Activated naive CD8-positive, alpha-beta T cell treated with anti-CD3 and anti-CD28 coated beads, Interleukin-2, amount 10 ng/mL, durations not matched to agents 7 days and 5 days (primary cell): ENCODE measurements at regions not wholly inside any gene's neighbourhood (a gene's known extent, or its start where the extent isn't known, plus 50 kb on each side); places are given as distances from the start of the nearest gene placed in this dataset.

Source experiments
- ATAC-seq: fragments of 150-1000 bp; cut with Tn5 transposase; one replicate; pipeline ENCODE4 v1.10.0; 2021; ENCODE audit warnings: low read depth, moderate library complexity
- POLR2A ChIA-PET: fragments of 350-600 bp; sonication (Branson Sonifier 250); formaldehyde crosslinking; loops from one replicate; lab custom pipeline; 2021; ENCODE audit warnings: antibody characterized with exemption; lab: Charles Lee
- DNase-seq: peaks from one replicate; pipeline ENCODE4 v3.0.0; 2021
- H3K27ac Mint-ChIP-seq: one replicate; pipeline ENCODE4 v1.8.0; 2022; ENCODE audit warnings: mild to moderate bottlenecking, mixed read lengths
- H3K27me3 Mint-ChIP-seq: one replicate; pipeline ENCODE4 v1.8.0; 2022; ENCODE audit warnings: mild to moderate bottlenecking, moderate library complexity, mixed read lengths
- H3K36me3 Mint-ChIP-seq: one replicate; pipeline ENCODE4 v1.8.0; 2021; ENCODE audit warnings: mild to moderate bottlenecking, mixed read lengths
- H3K4me1 Mint-ChIP-seq: one replicate; pipeline ENCODE4 v1.8.0; 2021; ENCODE audit warnings: mixed read lengths
- H3K4me3 Mint-ChIP-seq: one replicate; pipeline ENCODE4 v1.8.0; 2022; ENCODE audit warnings: mild to moderate bottlenecking, moderate library complexity, mixed read lengths
- H3K9me3 Mint-ChIP-seq: one replicate; pipeline ENCODE4 v1.8.0; 2021; ENCODE audit warnings: mixed read lengths

DNA sequence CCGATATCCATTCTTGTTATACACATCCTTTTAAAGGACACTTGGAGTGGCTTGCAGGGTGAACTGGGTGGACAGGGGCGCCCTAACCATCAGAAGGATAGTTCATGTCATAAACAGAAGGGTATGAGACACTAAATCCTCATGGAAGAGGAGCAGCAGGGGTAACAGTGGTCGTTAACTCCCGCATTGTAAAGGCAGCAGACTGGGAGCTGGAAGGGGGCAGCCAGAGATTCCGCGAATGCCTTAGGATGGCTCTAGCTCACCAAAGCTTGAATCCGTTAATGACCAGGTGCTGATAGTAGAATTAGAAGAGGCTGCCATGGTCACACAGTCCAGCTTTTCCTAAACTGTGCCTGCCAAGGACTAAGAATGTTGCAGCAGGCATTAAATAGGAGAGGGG, 85.2 kb upstream of the ANKRD34C start:
- no peak overlapping the region for H3K4me3 Mint-ChIP-seq
- H3K36me3 Mint-ChIP-seq, result no peaks in the 10 kb centered on the region
- H3K27ac Mint-ChIP-seq, result no peak overlapping the region
- H3K27me3 Mint-ChIP-seq, result peaks cover 18% of the 10 kb centered on the region
- DNase-seq (no peak), ATAC-seq (no peak)
- H3K4me1 Mint-ChIP-seq, result no peaks in the 10 kb centered on the region
- no peaks in the 10 kb centered on the region for H3K9me3 Mint-ChIP-seq
- POLR2A ChIA-PET, result no interaction called here

DNA sequence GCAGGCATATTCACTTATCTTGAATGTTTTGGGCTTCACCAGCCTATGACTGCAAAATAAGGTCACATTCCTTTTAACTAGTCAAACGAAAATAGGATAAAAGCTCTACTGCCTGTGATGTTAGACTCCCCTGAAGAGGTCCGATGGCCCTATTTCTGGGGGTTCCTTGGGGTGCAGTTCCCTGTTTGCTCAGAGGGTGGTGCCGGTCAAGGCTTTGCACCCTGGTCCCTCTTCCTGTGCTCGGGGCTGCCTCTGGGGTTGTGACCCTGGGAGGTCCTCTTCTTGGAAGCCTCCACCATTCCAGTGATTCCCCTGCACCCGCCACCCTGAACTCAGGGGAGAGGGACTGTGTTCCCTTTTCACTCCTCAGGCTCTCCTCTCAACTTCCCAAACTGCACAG, 86.7 kb upstream of the ANKRD34C start:
- Mint-ChIP-seq H3K4me3 (no peak overlapping the region), H3K27ac (no peak overlapping the region), H3K4me1 (no peaks in the 10 kb centered on the region), H3K27me3 (peaks cover 14% of the 10 kb centered on the region), H3K9me3 (no peaks in the 10 kb centered on the region), H3K36me3 (no peaks in the 10 kb centered on the region)
- ATAC-seq (no peak), DNase-seq (no peak)
- POLR2A ChIA-PET, result no interaction called here

DNA sequence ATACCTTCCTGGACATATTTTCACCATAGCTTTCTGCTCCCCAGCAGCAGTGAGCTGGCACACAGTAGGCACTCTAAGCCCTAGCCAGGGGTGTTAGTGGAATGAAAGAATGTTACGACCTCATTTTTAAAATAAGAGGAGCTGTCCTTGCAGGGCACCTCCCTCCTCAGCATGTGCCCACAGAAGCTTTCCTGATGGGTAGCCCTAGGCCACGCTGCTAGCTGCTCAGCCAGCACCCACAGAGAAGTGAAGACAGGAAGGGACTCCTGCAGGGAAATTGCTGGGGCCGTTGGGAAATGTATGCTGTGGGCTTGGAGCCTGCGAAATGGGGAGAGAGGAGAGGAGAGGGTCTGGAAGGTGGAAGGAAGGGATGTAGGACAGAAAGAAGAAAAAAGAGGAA, 87.3 kb upstream of the ANKRD34C start:
- POLR2A ChIA-PET, result no interaction called here
- Mint-ChIP-seq H3K27ac (no peak overlapping the region), H3K4me3 (no peak overlapping the region), H3K36me3 (no peaks in the 10 kb centered on the region), H3K4me1 (no peaks in the 10 kb centered on the region), H3K27me3 (peaks cover 11% of the 10 kb centered on the region), H3K9me3 (no peaks in the 10 kb centered on the region)
- DNase-seq (no peak), ATAC-seq (no peak)

DNA sequence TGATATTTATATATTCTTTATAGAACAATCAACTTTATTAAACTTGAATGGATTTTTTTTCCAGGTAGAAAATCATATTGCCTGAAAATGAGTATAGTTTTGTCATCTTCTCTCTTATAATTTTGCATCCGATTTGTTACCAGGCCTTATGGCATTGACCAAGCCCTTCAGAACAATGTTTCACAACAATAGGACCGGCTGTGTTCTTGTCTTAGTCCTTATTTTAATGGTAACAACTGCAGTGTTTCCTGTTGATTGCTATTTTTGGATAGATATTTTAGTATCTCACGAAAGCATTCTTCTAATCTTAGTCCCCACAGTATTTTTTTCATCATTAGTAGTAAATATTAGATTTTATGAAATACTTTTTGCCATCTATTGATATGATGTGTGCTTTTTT, 88.1 kb upstream of the ANKRD34C start:
- no peak for ATAC-seq
- Mint-ChIP-seq H3K36me3 (no peaks in the 10 kb centered on the region), H3K4me3 (no peak overlapping the region), H3K4me1 (no peaks in the 10 kb centered on the region), H3K9me3 (no peaks in the 10 kb centered on the region), H3K27ac (no peak overlapping the region), H3K27me3 (peaks cover 11% of the 10 kb centered on the region)
- no peak for DNase-seq
- POLR2A ChIA-PET, result no interaction called here

DNA sequence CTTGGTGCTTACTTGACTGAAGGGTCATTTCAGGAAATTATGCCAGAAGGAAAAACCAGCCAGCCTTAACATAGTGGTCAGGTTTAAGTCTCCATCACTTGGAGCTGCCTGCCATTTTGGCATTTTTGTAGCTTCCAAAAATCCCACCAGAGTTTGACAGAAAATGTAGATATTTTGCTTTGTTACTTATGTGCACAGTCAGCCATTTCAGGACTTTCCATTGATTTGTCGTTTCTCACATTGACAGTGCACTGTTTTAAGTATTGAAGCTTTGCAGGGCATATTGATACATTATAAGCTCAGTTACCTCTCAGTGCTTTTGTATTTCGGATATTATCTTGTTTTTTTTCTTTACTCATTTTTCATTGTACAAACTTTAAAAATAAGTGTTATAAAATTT, 89.0 kb upstream of the ANKRD34C start:
- H3K36me3 Mint-ChIP-seq, result no peaks in the 10 kb centered on the region
- peaks cover 11% of the 10 kb centered on the region for H3K27me3 Mint-ChIP-seq
- H3K9me3 Mint-ChIP-seq, result no peaks in the 10 kb centered on the region
- no peak for ATAC-seq
- POLR2A ChIA-PET, result no interaction called here
- H3K27ac Mint-ChIP-seq, result no peak overlapping the region
- no peak overlapping the region for H3K4me3 Mint-ChIP-seq
- no peaks in the 10 kb centered on the region for H3K4me1 Mint-ChIP-seq
- no peak for DNase-seq

DNA sequence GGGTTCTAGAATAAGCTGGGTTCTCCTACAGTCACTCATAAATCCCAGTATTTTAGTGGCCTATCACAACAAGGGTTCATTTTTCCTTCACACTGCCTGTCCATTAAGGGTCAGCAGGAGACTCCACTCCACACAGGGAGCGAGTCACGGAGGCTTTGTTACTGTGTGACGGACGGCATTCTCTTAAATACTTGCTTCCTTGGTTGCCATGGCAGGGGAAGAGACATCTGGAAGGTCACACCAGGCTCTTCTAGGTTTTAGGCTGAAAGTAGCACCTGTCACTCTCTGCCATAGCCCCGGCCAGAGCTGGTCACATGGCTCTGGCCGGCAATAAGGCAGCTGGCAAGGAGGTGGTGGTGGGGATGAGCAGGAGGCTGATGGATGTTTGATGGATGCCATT, 89.4 kb upstream of the ANKRD34C start:
- Mint-ChIP-seq H3K4me3 (no peak overlapping the region), H3K36me3 (no peaks in the 10 kb centered on the region), H3K27ac (no peak overlapping the region), H3K4me1 (no peaks in the 10 kb centered on the region), H3K9me3 (no peaks in the 10 kb centered on the region), H3K27me3 (peaks cover 11% of the 10 kb centered on the region)
- no peak for ATAC-seq
- POLR2A ChIA-PET, result no interaction called here
- DNase-seq, result no peak

DNA sequence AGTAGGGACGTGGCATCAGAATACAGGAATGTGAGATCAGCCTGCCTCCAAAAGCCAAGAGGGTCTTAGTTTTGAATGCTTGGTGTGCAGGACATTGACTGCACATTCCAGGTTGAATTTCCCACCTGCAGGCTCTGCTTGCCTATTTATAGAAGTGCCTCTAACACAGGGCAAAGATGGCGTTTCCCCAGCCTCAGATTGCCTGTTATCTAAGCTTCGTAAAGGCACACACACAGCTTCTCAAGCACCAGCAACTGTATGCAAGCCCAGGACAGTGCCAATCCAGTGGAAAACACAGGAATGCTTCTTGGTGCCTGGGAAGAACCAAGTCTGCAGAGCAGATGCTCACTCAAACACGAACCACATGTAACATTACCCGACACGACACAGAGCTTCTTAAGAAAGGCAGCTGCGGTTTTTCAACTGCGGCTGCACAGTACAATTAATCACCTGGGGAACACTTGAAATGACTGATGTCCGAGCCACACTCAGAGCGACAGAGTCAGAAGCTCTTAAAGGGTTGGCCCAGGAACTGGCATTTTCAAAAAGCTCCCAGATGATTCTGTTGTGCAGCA, 90.0 kb upstream of the ANKRD34C start:
- POLR2A ChIA-PET, result no interaction called here
- Mint-ChIP-seq H3K27me3 (peaks cover 11% of the 10 kb centered on the region), H3K27ac (no peak overlapping the region)

DNA sequence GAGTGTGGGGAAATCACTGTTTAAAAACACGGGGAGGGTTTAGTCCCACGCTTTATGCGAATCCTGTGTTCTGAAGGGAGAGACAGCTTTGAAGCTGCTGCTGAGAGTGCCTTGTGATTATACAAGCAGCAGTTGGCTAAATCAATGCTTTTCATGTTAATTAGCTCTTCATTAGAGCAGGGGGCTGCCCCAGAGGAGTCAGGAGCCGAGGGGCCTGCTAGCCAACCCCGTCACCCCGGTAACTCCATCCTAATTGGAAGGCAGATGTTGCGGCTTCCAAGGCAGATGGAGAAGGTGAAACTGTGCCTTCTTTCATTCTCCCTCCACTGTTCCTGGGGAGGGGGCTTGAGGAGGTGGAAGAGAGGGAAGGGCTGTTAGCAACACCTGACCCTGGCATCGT, 92.4 kb upstream of the ANKRD34C start:
- POLR2A ChIA-PET, result no interaction called here
- Mint-ChIP-seq H3K9me3 (no peaks in the 10 kb centered on the region), H3K4me1 (no peaks in the 10 kb centered on the region), H3K27me3 (peaks cover 5% of the 10 kb centered on the region), H3K36me3 (no peaks in the 10 kb centered on the region), H3K4me3 (no peak overlapping the region), H3K27ac (no peak overlapping the region)
- DNase-seq, result no peak
- no peak for ATAC-seq

More for the DNA sequence above, 90.0 kb upstream of the ANKRD34C start:
- ATAC-seq, result no peak
- DNase-seq, result no peak
- no peaks in the 10 kb centered on the region for H3K36me3 Mint-ChIP-seq
- no peaks in the 10 kb centered on the region for H3K9me3 Mint-ChIP-seq
- H3K4me1 Mint-ChIP-seq, result no peaks in the 10 kb centered on the region
- H3K4me3 Mint-ChIP-seq, result no peak overlapping the region

DNA sequence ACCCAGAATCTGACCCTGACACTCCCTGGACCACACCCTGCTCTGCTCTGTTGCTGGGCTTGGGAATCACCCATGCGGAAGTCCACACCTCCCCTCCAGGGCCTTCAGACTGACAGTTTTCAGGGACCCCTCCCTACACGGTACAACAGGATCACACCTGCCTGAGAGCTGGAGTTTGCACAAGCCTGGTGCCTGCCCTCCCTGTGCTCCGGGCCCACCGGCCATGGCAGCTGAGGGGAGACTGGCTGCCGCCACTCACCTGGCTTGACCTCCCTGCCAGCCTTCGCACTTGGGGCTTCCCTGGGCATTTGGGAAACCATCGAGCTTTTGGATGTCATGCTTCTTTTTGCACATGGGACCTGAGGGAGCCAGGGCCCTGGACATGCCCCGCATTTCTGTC, 95.9 kb upstream of the ANKRD34C start:
- Mint-ChIP-seq H3K9me3 (no peaks in the 10 kb centered on the region), H3K27me3 (peaks cover 4% of the 10 kb centered on the region), H3K27ac (no peak overlapping the region), H3K4me1 (no peaks in the 10 kb centered on the region), H3K36me3 (no peaks in the 10 kb centered on the region), H3K4me3 (no peak overlapping the region)
- POLR2A ChIA-PET, result no interaction called here
- ATAC-seq, result no peak
- DNase-seq, result no peak

DNA sequence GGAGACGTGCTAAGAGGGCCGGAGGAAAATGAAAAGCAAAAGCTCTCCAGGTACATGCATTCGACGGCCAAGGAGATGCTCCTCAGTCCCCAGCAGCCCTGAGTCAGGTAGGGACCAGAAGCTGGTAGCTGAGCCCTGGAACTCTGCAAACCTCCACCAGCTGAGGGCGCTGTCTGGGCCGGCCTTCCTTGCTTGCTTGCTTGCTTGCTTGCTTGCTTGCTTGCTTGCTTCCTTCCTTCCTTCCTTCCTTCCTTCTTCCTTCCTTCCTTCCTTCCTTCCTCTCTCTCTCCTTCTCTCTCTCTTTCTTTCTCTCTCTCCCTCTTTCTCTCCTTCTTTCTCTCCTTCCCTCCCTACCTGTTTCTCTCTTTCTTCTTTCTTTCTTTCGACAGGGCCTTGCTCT, 94.6 kb upstream of the RASGRF1 start:
- Mint-ChIP-seq H3K4me3 (no peak overlapping the region), H3K4me1 (no peaks in the 10 kb centered on the region), H3K27me3 (peaks cover 4% of the 10 kb centered on the region), H3K36me3 (no peaks in the 10 kb centered on the region), H3K27ac (no peak overlapping the region), H3K9me3 (no peaks in the 10 kb centered on the region)
- ATAC-seq, result no peak
- DNase-seq, result no peak
- POLR2A ChIA-PET, result no interaction called here

DNA sequence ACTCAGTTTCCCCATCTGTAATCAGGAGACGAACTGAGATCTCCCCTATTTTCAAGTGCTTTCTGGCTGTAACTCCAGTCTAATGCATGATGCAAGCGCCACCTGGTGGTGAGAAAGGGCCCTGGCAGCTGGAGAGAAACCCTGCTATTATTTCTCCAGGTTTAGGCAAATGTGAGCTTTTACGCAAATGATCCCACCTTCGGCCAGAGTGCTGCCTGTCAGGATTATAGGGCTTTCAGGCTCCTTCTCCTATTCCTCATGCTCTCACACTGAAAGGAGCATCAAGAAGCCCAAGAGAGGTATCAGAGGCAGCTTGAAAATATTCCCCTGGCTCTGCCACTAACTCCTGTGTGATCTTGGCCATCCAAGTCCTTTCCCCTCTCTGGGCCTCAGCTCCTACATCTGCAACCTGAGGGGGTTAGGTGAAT, 93.9 kb upstream of the RASGRF1 start:
- ATAC-seq (no peak), DNase-seq (peak; percentile 62)
- no peaks in the 10 kb centered on the region for H3K4me1 Mint-ChIP-seq
- peaks cover 4% of the 10 kb centered on the region for H3K27me3 Mint-ChIP-seq
- H3K36me3 Mint-ChIP-seq, result no peaks in the 10 kb centered on the region
- no peaks in the 10 kb centered on the region for H3K9me3 Mint-ChIP-seq
- H3K27ac Mint-ChIP-seq, result no peak overlapping the region
- H3K4me3 Mint-ChIP-seq, result no peak overlapping the region
- POLR2A ChIA-PET, result no interaction called here

DNA sequence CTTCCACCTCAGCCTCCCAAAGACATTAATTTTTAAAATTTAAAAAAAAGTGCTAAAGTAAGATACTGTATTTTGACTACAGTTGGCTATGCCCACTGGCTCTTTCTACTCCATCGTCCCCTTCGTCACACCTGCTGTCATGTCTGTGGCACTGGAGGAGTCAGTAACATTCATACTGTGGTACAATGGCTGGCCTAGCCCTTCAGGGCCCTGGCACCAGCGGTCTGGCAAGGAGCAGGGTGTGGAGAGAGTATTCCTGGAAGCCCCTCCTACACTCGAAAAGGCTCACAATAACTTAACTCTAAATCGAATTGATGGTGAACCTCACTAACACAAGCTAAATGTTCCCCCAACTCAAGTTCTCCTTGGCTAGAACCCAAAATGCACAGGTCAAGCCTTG, 89.7 kb upstream of the RASGRF1 start:
- no peaks in the 10 kb centered on the region for H3K4me1 Mint-ChIP-seq
- DNase-seq (no peak), ATAC-seq (no peak)
- POLR2A ChIA-PET, result no interaction called here
- H3K4me3 Mint-ChIP-seq, result no peak overlapping the region
- no peaks in the 10 kb centered on the region for H3K36me3 Mint-ChIP-seq
- peaks cover 12% of the 10 kb centered on the region for H3K27me3 Mint-ChIP-seq
- H3K9me3 Mint-ChIP-seq, result no peaks in the 10 kb centered on the region
- H3K27ac Mint-ChIP-seq, result no peak overlapping the region

DNA sequence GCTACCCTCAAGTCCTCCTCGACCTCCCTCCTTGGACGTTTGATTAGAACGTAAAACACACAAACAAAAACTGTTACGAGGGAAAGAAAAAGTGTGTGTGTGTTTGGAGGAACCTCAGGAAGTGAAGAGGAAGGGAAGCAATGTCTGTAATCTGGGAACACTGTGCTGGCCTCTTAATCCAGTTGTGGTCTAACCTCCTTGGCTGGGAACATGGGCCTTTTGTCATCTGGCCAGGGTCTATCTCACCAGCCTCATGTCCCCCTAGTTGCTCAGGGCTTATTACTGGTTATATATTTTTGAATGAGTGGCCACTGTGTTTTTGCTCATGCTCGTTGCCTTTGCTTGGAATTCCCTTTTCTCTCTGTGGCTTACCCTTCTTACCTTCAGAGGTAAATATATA, 89.0 kb upstream of the RASGRF1 start:
- Mint-ChIP-seq H3K4me3 (no peak overlapping the region), H3K27ac (no peak overlapping the region), H3K36me3 (no peaks in the 10 kb centered on the region), H3K4me1 (no peaks in the 10 kb centered on the region), H3K9me3 (no peaks in the 10 kb centered on the region), H3K27me3 (peaks cover 18% of the 10 kb centered on the region)
- DNase-seq, result no peak
- no peak for ATAC-seq
- POLR2A ChIA-PET, result no interaction called here

DNA sequence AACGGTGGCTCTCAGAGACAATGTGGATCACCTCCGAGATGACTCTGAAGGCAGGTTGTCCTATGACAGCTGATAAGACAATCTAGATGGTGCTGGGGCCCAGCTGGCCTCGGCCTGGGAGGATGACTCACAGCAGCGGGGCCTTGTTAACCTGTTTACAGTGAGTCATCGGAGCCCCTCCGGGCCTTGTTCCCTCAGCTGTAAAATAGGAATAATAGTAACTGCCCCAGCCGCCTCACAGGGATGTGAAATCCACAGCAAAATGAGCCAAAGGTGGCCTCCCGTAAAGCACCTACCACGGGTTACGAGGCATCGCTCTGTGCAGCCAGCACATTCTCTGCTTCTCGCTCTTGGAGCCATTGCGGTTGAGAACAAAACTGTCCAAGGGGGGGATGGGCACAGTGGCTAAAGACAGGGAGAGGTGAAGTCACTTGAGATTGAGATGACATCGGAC, 88.6 kb upstream of the RASGRF1 start:
- DNase-seq (no peak), ATAC-seq (no peak)
- Mint-ChIP-seq H3K27me3 (peaks cover 18% of the 10 kb centered on the region), H3K4me3 (no peak overlapping the region), H3K36me3 (no peaks in the 10 kb centered on the region), H3K27ac (no peak overlapping the region), H3K9me3 (no peaks in the 10 kb centered on the region), H3K4me1 (no peaks in the 10 kb centered on the region)
- POLR2A ChIA-PET, result no interaction called here

DNA sequence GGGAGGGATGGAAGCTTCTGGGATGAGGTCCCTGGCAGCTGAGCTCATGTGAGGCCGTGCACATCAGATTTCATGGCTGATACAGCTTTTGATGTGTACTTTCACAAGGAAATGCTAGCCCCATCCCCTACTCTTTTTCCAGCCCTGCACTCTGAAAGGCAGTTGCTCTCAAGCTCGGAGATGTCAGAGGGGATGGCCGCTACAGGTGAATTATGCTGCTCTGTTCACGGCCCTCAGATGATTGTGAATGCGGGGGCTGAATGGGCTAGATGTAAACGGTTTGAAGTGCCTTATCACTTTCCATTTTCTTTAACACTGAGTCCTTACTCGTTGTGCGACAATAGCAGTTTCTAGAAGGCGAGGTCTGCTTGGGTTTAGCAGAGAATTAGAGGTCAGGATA, 88.0 kb upstream of the RASGRF1 start:
- Mint-ChIP-seq H3K36me3 (no peaks in the 10 kb centered on the region), H3K27ac (no peak overlapping the region), H3K27me3 (peaks cover 18% of the 10 kb centered on the region), H3K4me3 (no peak overlapping the region), H3K9me3 (no peaks in the 10 kb centered on the region), H3K4me1 (no peaks in the 10 kb centered on the region)
- POLR2A ChIA-PET, result no interaction called here
- no peak for DNase-seq
- no peak for ATAC-seq
